PC-3 (cell line): ENCODE measurements at regions not wholly inside any gene's neighbourhood (a gene's known extent, or its start where the extent isn't known, plus 50 kb on each side); places are given as distances from the start of the nearest gene placed in this dataset.

ENCODE experiments used
- ATAC-seq: fragments of 200-7000 bp; cut with Tn5 transposase; 2 replicates; pipeline ENCODE4 v1.9.1; 2020; ENCODE audit warnings: mild to moderate bottlenecking, moderate library complexity
- BruUV-seq: library from RNA; stranded (reverse); fragments of 400-500 nt; replicated peaks from 2 replicates; lab custom pipeline; 2021; lab: Mats Ljungman, UMichigan
- CTCF ChIA-PET: fragments of 300-600 bp; sonication (Branson Sonifier 250); formaldehyde crosslinking; loops from one replicate; lab custom pipeline; 2022; ENCODE audit warnings: antibody characterized with exemption; lab: Charles Lee
- POLR2A ChIA-PET: fragments of 300-600 bp; sonication (Branson Sonifier 250); formaldehyde crosslinking; loops from one replicate; lab custom pipeline; 2022; ENCODE audit warnings: antibody characterized with exemption; ENCODE audit not compliant: unreplicated experiment; lab: Charles Lee
- DNase-seq: peaks from one replicate; pipeline ENCODE4 v3.0.0-alpha.2; 2015
- H2AFZ ChIP-seq: fragments of 300-600 bp; sonication (generic); 2 replicates; pipeline ENCODE4 v1.6.0; 2016; ENCODE audit warnings: antibody characterized with exemption, low read length
- H3F3A ChIP-seq: fragments of 300-600 bp; sonication (generic); one replicate; pipeline ENCODE4 v1.6.0; 2017; ENCODE audit warnings: antibody characterized with exemption, low read length, control low read depth, mild to moderate bottlenecking; ENCODE audit not compliant: unreplicated experiment
- H3K27ac ChIP-seq: fragments of 300-600 bp; sonication (generic); 2 replicates; pipeline ENCODE4 v1.5.1; 2016; ENCODE audit warnings: mild to moderate bottlenecking, low read length
- H3K27me3 ChIP-seq: fragments of 300-600 bp; sonication (generic); 2 replicates; pipeline ENCODE4 v1.6.1; 2016; ENCODE audit warnings: low read length, mixed read lengths
- H3K36me3 ChIP-seq: fragments of 300-600 bp; sonication (generic); 2 replicates; pipeline ENCODE4 v1.6.1; 2016; ENCODE audit warnings: low read depth, mixed run types, low read length, mixed read lengths
- H3K4me1 ChIP-seq: fragments of 300-600 bp; sonication (generic); 2 replicates; pipeline ENCODE4 v1.5.1; 2016; ENCODE audit warnings: low read length; ENCODE audit not compliant: insufficient read depth
- H3K4me2 ChIP-seq: fragments of 300-600 bp; sonication (generic); 2 replicates; pipeline ENCODE4 v1.6.0; 2016; ENCODE audit warnings: low read length
- H3K4me3 ChIP-seq: fragments of 300-600 bp; sonication (generic); 2 replicates; pipeline ENCODE4 v1.5.1; 2016; ENCODE audit warnings: mild to moderate bottlenecking, low read length, mixed read lengths
- H3K79me2 ChIP-seq: fragments of 300-600 bp; sonication (generic); 2 replicates; pipeline ENCODE4 v1.6.1; 2017; ENCODE audit warnings: low read length, mixed read lengths
- H3K9ac ChIP-seq: fragments of 300-600 bp; sonication (generic); 2 replicates; pipeline ENCODE4 v1.6.0; 2016; ENCODE audit warnings: mild to moderate bottlenecking, low read length
- H3K9me2 ChIP-seq: fragments of 300-600 bp; sonication (generic); replicated peaks from 2 replicates; pipeline ENCODE4 v1.6.1; 2016; ENCODE audit warnings: mixed run types, low read length, mixed read lengths
- H3K9me3 ChIP-seq: fragments of 300-600 bp; sonication (generic); 2 replicates; pipeline ENCODE4 v1.6.1; 2016; ENCODE audit warnings: low read length, mixed read lengths
- H4K20me1 ChIP-seq: fragments of 300-600 bp; sonication (generic); 2 replicates; pipeline ENCODE4 v1.6.1; 2016; ENCODE audit warnings: low read length, mixed read lengths
- CTCF ChIP-seq: fragments of 300-600 bp; sonication (generic); conservative IDR thresholded peaks from 2 replicates; pipeline ENCODE4 v1.5.1; 2017; ENCODE audit warnings: antibody characterized with exemption, low read depth, mild to moderate bottlenecking, low read length
- EZH2 ChIP-seq: fragments of 300-600 bp; sonication (generic); IDR thresholded peaks from one replicate; pipeline ENCODE4 v1.6.1; 2017; ENCODE audit warnings: antibody characterized with exemption, mild to moderate bottlenecking, low read length; ENCODE audit not compliant: unreplicated experiment
- EZH2phosphoT487 ChIP-seq: fragments of 300-600 bp; sonication (generic); IDR thresholded peaks from 2 replicates; pipeline ENCODE4 v1.6.1; 2018; ENCODE audit warnings: mild to moderate bottlenecking, antibody characterized with exemption, low read length, borderline replicate concordance
- intact Hi-C: fragments of 100-400 bp; cut with micrococcal nuclease; formaldehyde crosslinking; loops from 2 replicates; pipeline ENCODE4 v1.9.0; 2023

- intact Hi-C loops, result no loop called here
- no peaks in the 10 kb centered on the region for H3K9me3 ChIP-seq
- H3K4me1 ChIP-seq, result peaks cover 7% of the 10 kb centered on the region
- no peak overlapping the region for H3K4me2 ChIP-seq
- no peak overlapping the region for H3K9ac ChIP-seq
- ChIA-PET POLR2A (no interaction called here), CTCF (no interaction called here)
- no peaks in the 10 kb centered on the region for H3F3A ChIP-seq
- no peaks in the 10 kb centered on the region for H3K79me2 ChIP-seq
- H3K27me3 ChIP-seq, result no peaks in the 10 kb centered on the region
- no peaks in the 10 kb centered on the region for H3K36me3 ChIP-seq
- no peak overlapping the region for H3K4me3 ChIP-seq
- DNase-seq (no peak), ATAC-seq (no peak)
- BruUV-seq, result no TSS peak
- H3K27ac ChIP-seq, result no peak overlapping the region
- H3K9me2 ChIP-seq, result no peaks in the 10 kb centered on the region
- no peaks in the 10 kb centered on the region for H4K20me1 ChIP-seq
- TF ChIP-seq EZH2, result no peak
- TF ChIP-seq CTCF, result no peak
- TF ChIP-seq EZH2phosphoT487, result no peak
- H2AFZ ChIP-seq, result no peak overlapping the region
These were observed 57.1 kb upstream of the ADRA1D start for GRCh38 chr20:4306206-4306605.

- POLR2A ChIA-PET, result no interaction called here
These were observed 56.0 kb upstream of the ADRA1D start for GRCh38 chr20:4305091-4305490.

GRCh38 chr20:4304601-4305000 is 55.5 kb upstream of the ADRA1D start:
- Histone ChIP-seq H3K27ac (no peak overlapping the region), H3K9me2 (no peaks in the 10 kb centered on the region), H3F3A (no peaks in the 10 kb centered on the region), H3K4me3 (no peak overlapping the region), H3K4me1 (peaks cover 2% of the 10 kb centered on the region), H3K36me3 (no peaks in the 10 kb centered on the region), H2AFZ (no peak overlapping the region), H3K9ac (no peak overlapping the region), H3K9me3 (no peaks in the 10 kb centered on the region), H3K79me2 (no peaks in the 10 kb centered on the region), H3K4me2 (no peak overlapping the region), H4K20me1 (no peaks in the 10 kb centered on the region), H3K27me3 (no peaks in the 10 kb centered on the region)
- no TSS peak for BruUV-seq
- intact Hi-C loops, result no loop called here
- POLR2A ChIA-PET, result no interaction called here
- no peak for TF ChIP-seq EZH2
- no peak for TF ChIP-seq CTCF
- no peak for TF ChIP-seq EZH2phosphoT487
- ATAC-seq (no peak), DNase-seq (no peak)
- CTCF ChIA-PET, result no interaction called here

More at GRCh38 chr20:4305091-4305490, 56.0 kb upstream of the ADRA1D start:
- no peak overlapping the region for H3K9ac ChIP-seq
- H3F3A ChIP-seq, result no peaks in the 10 kb centered on the region
- no peak for DNase-seq
- H2AFZ ChIP-seq, result no peak overlapping the region
- no peak overlapping the region for H3K4me2 ChIP-seq
- TF ChIP-seq EZH2, result no peak
- TF ChIP-seq EZH2phosphoT487, result no peak
- TF ChIP-seq CTCF, result no peak
- H3K9me3 ChIP-seq, result no peaks in the 10 kb centered on the region
- H4K20me1 ChIP-seq, result no peaks in the 10 kb centered on the region
- no peaks in the 10 kb centered on the region for H3K79me2 ChIP-seq
- H3K4me1 ChIP-seq, result peaks cover 6% of the 10 kb centered on the region
- no peaks in the 10 kb centered on the region for H3K36me3 ChIP-seq
- ATAC-seq, result no peak
- no peak overlapping the region for H3K27ac ChIP-seq
- CTCF ChIA-PET, result no interaction called here
- intact Hi-C loops, result no loop called here
- H3K4me3 ChIP-seq, result no peak overlapping the region
- H3K27me3 ChIP-seq, result no peaks in the 10 kb centered on the region
- H3K9me2 ChIP-seq, result no peaks in the 10 kb centered on the region
- BruUV-seq, result no TSS peak
